Glomerular endothelial cell (primary cell): ENCODE measurements at regions not wholly inside any gene's neighbourhood (a gene's known extent, or its start where the extent isn't known, plus 50 kb on each side); places are given as distances from the start of the nearest gene placed in this dataset.

ENCODE experiments used
- DNase-seq: peaks from one replicate; pipeline ENCODE4 v3.0.0-alpha.2; 2011; ENCODE audit warnings: low read depth, low spot score; ENCODE audit errors: extremely low read depth

DNA sequence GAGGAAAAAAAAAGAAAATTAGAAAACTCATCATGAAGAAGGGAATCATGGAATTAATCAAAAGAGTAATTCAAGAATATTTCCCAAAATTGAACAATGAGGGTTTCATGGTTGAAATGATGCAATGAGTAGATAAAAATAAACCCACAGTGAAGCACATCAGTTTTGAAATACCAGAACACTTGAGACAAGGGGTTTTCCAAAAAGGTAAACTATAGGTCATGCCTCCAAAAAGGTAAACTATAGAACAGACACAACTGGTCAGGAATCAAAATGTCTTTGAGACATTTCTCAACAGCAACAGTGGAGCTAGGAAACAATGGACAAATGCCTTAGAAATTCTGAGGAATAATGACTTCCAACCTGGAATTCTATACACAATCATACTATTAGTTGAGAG is 60.2 kb upstream of the PCSK5 start:
- DNase-seq, result no peak

DNA sequence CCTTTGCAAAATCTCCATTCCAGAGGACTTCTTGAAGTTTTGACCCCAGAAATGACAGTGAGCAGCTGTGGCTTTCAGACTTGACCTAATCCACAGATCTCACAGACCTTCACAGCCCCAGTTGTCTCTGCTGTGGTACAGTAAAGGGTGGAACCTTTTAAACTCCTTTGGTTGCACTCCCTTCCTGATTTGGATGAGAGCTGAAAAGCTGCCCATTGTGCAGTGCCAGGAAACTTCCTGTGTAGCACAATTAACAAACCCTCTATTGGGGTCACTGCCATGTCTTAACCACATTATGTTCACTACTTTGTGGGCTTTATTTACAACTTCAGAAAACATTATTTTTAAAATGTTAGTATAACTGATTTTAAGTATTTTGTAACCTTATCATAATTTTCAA is 56.7 kb upstream of the PCSK5 start:
- no peak for DNase-seq

DNA sequence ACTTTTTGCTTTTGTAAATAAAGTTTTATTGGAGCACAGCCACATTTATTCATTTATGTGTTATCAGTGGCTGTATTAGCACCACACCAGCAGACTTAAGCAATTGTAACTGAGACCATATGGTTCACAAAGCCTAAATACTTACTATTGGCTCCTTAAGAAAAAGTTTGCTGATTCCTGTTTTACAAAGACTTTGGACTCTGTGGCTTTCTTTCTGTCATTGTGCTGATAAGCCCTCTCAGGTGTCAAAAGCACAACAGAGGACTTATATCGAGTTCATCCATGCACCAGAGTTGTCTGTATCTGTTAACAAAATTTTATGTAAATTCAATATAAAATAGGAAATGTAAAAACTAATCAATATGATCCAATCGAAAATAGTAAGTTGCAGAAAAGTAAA is 55.6 kb upstream of the PCSK5 start:
- DNase-seq, result no peak
